ENCODE measurements at regions not wholly inside any gene's neighbourhood (a gene's known extent, or its start where the extent isn't known, plus 50 kb on each side); places are given as distances from the start of the nearest gene placed in this dataset.

DNA sequence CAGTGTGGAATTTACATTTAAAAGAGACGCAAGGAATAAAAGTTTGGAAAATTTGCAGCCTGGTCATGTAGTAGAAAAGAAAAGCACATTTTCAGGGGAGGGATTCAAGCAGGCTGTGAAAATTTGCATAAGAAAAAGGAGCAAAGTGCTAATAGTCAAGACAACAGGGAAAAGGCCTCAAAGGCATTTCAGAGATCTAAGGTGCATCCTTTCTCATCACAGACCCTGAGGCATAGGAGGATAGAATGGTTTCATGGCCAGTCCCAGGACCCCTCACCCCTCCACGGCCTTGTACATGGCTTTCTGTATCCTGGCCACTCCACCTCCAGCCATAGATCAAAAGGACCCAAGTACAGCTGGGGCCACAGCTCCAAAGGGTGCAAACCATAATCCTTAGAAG is 380.5 kb upstream of the BRINP3 start:
- H3K9me3 ChIP-seq (replicated peaks; ENCODE audit: control insufficient read depth, low read depth, low read length), result no peaks in the 10 kb centered on the region
- H3K4me3 ChIP-seq (ENCODE audit: low read length), result no peak overlapping the region
- DNase-seq, result no peak
- H3K27me3 ChIP-seq (ENCODE audit: control insufficient read depth, insufficient read depth, low read length), result no peaks in the 10 kb centered on the region
- 89% methylated on average over 1 of the region's 2 CpGs for WGBS (ENCODE audit: insufficient coverage)
- no peaks in the 10 kb centered on the region for H3K36me3 ChIP-seq (ENCODE audit: control insufficient read depth, insufficient read depth, low read length)
- no peak overlapping the region for H3K27ac ChIP-seq (ENCODE audit: low read length)
- H3K4me1 ChIP-seq (ENCODE audit: control insufficient read depth, insufficient read depth, low read length), result no peaks in the 10 kb centered on the region

DNA sequence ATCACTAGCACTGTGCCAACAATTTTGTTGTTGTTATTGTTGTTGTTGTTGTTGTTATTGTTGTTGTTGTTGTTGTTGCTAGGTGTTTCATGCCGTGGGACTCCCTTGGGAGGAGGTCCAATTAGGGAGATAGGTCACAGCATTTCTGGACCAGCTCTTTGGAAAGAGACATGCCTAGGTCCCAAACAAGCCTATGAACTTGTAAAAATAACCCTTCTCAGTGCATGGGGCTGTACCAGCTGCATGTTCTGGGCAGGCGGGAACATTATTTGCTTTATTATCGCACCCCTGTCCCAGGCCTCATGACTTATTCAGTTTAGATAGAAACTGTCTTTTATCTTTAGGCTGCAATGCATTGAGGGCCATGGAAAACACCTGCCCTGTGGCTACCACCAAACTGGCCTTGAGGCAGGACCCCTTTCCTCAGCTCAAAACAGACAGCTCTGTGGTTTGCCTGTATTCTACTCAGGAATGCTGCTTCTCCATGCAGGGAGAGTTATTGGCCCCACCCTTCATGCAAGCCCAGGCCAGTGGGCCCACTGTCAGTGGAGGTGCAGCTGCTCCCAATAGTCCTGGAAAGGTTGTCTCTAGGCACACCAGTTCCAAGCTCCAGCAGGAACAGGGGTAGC is 386.5 kb upstream of the BRINP3 start:
- 60% methylated on average over 1 of the region's 3 CpGs for WGBS (ENCODE audit: insufficient coverage)
- Histone ChIP-seq H3K4me3 (ENCODE audit: low read length) (no peak overlapping the region), H3K27ac (ENCODE audit: low read length) (no peak overlapping the region), H3K27me3 (ENCODE audit: control insufficient read depth, insufficient read depth, low read length) (no peaks in the 10 kb centered on the region), H3K36me3 (ENCODE audit: control insufficient read depth, insufficient read depth, low read length) (no peaks in the 10 kb centered on the region), H3K9me3 (replicated peaks; ENCODE audit: control insufficient read depth, low read depth, low read length) (no peaks in the 10 kb centered on the region), H3K4me1 (ENCODE audit: control insufficient read depth, insufficient read depth, low read length) (no peaks in the 10 kb centered on the region)
- DNase-seq, result no peak

DNA sequence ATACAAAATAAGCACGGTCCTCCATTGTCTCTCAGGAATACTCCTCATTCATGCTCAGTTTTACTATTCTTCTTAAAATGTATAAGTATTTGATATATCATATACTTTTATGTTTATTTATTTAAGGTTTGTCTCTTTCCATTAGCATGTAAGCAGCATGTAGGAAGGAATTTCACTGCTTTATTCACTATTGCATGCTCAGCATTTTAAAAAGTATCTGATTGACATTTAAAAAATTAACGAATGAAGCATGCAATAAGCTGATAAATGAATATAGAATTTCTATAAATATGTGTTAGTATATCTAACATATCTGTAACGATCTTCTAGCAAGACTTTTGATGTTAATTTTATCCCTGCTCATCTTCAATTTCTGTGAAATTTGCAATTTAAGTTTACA is 402.7 kb upstream of the BRINP3 start:
- H3K27me3 ChIP-seq (ENCODE audit: control insufficient read depth, insufficient read depth, low read length), result no peaks in the 10 kb centered on the region
- H3K9me3 ChIP-seq (replicated peaks; ENCODE audit: control insufficient read depth, low read depth, low read length), result no peaks in the 10 kb centered on the region
- no peaks in the 10 kb centered on the region for H3K4me1 ChIP-seq (ENCODE audit: control insufficient read depth, insufficient read depth, low read length)
- no peak overlapping the region for H3K4me3 ChIP-seq (ENCODE audit: low read length)
- H3K27ac ChIP-seq (ENCODE audit: low read length), result no peak overlapping the region
- H3K36me3 ChIP-seq (ENCODE audit: control insufficient read depth, insufficient read depth, low read length), result no peaks in the 10 kb centered on the region
- no peak for DNase-seq
- WGBS (ENCODE audit: insufficient coverage), result no CpG with 5 or more reads among the region's 3 CpGs

DNA sequence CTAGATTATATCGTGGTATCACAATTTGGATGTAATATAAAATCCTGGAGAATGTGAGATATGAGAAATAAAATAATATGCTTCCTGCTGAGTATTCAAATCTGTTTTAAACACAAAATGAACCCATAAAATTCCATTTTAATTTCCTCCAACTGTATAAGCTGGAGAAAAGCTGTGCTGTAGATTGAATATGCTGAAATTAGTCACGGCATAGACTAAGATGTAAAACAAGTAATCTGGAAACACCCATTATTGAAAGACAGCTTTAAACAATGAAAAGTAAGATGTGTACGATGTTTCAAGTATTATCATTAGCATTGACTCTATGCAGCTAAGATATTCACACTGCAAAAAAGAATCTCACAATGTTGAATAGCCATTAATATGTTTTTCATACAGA is 403.4 kb upstream of the BRINP3 start:
- no CpG with 5 or more reads among the region's 3 CpGs for WGBS (ENCODE audit: insufficient coverage)
- Histone ChIP-seq H3K4me3 (ENCODE audit: low read length) (no peak overlapping the region), H3K27me3 (ENCODE audit: control insufficient read depth, insufficient read depth, low read length) (no peaks in the 10 kb centered on the region), H3K36me3 (ENCODE audit: control insufficient read depth, insufficient read depth, low read length) (no peaks in the 10 kb centered on the region), H3K9me3 (replicated peaks; ENCODE audit: control insufficient read depth, low read depth, low read length) (no peaks in the 10 kb centered on the region), H3K4me1 (ENCODE audit: control insufficient read depth, insufficient read depth, low read length) (no peaks in the 10 kb centered on the region), H3K27ac (ENCODE audit: low read length) (no peak overlapping the region)
- no peak for DNase-seq

DNA sequence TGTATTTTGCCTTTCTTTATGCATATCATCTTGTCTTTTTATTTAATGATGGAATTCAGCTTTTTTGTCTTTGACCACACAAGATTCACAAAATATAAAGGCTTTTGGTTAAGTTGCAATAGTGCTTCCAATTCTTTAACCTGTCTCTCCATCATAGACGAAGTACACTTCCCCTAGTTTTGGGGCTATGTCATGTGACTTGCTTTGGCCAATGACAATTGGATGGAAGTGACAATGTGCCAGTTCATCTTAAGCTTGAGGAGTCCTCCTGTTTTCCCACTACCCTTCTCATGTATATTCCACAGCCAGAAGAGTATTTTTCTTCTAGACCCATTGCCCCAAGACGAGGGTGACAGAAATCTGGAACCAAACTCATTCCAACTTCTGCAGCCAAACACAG is 419.6 kb upstream of the BRINP3 start:
- Histone ChIP-seq H3K27ac (ENCODE audit: low read length) (no peak overlapping the region), H3K4me1 (ENCODE audit: control insufficient read depth, insufficient read depth, low read length) (no peaks in the 10 kb centered on the region), H3K36me3 (ENCODE audit: control insufficient read depth, insufficient read depth, low read length) (no peaks in the 10 kb centered on the region), H3K27me3 (ENCODE audit: control insufficient read depth, insufficient read depth, low read length) (no peaks in the 10 kb centered on the region), H3K9me3 (replicated peaks; ENCODE audit: control insufficient read depth, low read depth, low read length) (peaks cover 2% of the 10 kb centered on the region), H3K4me3 (ENCODE audit: low read length) (no peak overlapping the region)
- WGBS (ENCODE audit: insufficient coverage), result no CpG with 5 or more reads among the region's 2 CpGs
- no peak for DNase-seq

DNA sequence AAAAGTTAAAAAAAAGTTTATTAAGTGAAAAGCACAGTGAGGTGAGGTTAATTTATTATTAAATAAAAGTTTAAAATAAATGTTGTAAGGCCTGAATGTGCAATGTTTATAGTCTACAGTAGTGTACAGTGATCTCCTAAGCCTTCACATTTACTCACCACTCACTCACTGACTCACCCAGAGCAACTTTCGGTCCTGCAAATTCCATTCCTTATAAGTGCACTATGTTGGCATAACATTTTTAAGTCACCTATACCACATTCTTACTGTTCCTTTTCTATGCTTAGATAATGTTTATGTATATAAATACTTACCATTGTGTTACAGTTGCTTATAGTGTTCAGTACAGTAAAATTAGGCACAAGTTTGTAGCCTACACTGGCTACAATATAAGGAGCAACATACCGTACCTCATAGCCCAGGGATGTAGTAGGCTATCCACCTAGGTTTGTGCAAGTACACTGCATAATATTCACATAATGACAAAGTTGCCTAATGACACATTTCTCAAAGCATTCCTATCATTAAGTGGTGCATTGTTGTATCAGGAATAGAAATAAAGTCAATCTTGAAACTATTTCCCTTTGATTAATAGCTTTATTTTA is 426.5 kb upstream of the BRINP3 start:
- Histone ChIP-seq H3K9me3 (replicated peaks; ENCODE audit: control insufficient read depth, low read depth, low read length) (peaks cover under 1% of the 10 kb centered on the region), H3K4me1 (ENCODE audit: control insufficient read depth, insufficient read depth, low read length) (no peaks in the 10 kb centered on the region), H3K4me3 (ENCODE audit: low read length) (no peak overlapping the region), H3K27ac (ENCODE audit: low read length) (no peak overlapping the region), H3K27me3 (ENCODE audit: control insufficient read depth, insufficient read depth, low read length) (no peaks in the 10 kb centered on the region), H3K36me3 (ENCODE audit: control insufficient read depth, insufficient read depth, low read length) (no peaks in the 10 kb centered on the region)
- no CpG with 5 or more reads among the region's 2 CpGs for WGBS (ENCODE audit: insufficient coverage)
- no peak for DNase-seq

DNA sequence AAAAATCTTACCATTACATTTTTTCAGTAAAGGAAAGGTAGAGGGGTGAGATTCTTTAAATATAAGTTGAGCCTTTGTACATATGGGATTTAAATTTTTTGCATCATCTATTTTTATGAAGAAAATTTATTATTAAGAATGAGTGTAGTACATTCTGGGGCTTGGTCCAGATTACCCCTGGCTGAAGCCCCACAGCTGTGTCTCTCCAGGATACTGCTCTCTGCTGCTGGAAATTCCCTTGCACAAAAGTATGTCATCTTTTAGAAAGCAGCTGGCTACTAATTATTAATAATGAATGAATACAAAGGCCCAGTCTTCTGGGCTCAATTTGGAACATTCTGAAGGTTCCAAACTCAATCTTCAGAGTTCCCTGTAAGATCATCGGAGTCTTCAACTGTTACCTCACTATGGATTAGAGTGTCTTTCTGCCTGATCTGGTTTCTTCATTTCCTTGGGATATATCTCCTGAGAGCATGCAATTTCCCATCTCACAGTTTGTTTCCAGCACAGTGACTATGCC is 428.6 kb upstream of the BRINP3 start:
- no peaks in the 10 kb centered on the region for H3K4me1 ChIP-seq (ENCODE audit: control insufficient read depth, insufficient read depth, low read length)
- H3K4me3 ChIP-seq (ENCODE audit: low read length), result no peak overlapping the region
- H3K9me3 ChIP-seq (replicated peaks; ENCODE audit: control insufficient read depth, low read depth, low read length), result no peaks in the 10 kb centered on the region
- WGBS (ENCODE audit: insufficient coverage), result no CpG with 5 or more reads among the region's 1 CpG
- no peaks in the 10 kb centered on the region for H3K36me3 ChIP-seq (ENCODE audit: control insufficient read depth, insufficient read depth, low read length)
- H3K27ac ChIP-seq (ENCODE audit: low read length), result no peak overlapping the region
- no peaks in the 10 kb centered on the region for H3K27me3 ChIP-seq (ENCODE audit: control insufficient read depth, insufficient read depth, low read length)
- peak; percentile 88 for DNase-seq

DNA sequence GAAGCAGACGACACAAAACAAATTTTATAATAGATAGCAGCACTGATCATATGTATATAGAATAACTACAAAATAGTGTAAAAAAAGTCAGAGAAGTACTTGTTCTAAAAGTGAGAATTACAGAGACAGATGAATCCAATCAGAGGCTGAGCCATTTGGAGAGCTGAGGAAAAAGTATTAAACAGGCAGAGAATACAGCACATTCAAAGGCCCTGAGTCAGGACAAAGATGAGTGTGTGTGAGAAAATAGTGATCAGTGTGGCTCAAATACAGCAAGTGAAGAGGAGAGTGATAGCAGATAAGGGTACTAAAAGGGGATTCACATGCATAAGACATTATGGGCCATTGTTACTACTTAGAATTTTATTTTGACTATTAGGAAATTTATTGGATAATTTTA is 430.6 kb upstream of the BRINP3 start:
- H3K36me3 ChIP-seq (ENCODE audit: control insufficient read depth, insufficient read depth, low read length), result no peaks in the 10 kb centered on the region
- H3K9me3 ChIP-seq (replicated peaks; ENCODE audit: control insufficient read depth, low read depth, low read length), result no peaks in the 10 kb centered on the region
- no CpG with 5 or more reads among the region's 1 CpG for WGBS (ENCODE audit: insufficient coverage)
- no peak overlapping the region for H3K4me3 ChIP-seq (ENCODE audit: low read length)
- no peak for DNase-seq
- H3K4me1 ChIP-seq (ENCODE audit: control insufficient read depth, insufficient read depth, low read length), result no peaks in the 10 kb centered on the region
- no peak overlapping the region for H3K27ac ChIP-seq (ENCODE audit: low read length)
- H3K27me3 ChIP-seq (ENCODE audit: control insufficient read depth, insufficient read depth, low read length), result no peaks in the 10 kb centered on the region

DNA sequence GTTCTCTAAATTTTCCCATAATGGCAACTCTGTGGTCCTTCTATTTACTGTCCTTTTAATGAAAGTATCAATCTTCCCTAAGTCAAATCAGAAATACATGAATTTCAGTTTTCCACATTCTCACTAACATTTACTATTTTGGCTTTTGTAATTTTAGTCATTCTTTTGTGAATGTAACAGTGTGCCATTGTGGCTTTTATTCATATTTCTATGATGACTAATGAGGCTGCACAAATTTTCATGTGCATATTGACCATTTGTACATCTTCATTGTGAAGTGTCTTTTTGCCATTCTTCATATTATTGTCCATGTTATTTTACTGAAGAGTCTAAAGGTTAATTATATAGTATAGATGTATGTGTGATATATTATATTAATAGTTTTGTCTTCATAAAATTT is 431.0 kb upstream of the BRINP3 start:
- Histone ChIP-seq H3K27ac (ENCODE audit: low read length) (no peak overlapping the region), H3K4me3 (ENCODE audit: low read length) (no peak overlapping the region), H3K9me3 (replicated peaks; ENCODE audit: control insufficient read depth, low read depth, low read length) (no peaks in the 10 kb centered on the region), H3K36me3 (ENCODE audit: control insufficient read depth, insufficient read depth, low read length) (no peaks in the 10 kb centered on the region), H3K27me3 (ENCODE audit: control insufficient read depth, insufficient read depth, low read length) (no peaks in the 10 kb centered on the region), H3K4me1 (ENCODE audit: control insufficient read depth, insufficient read depth, low read length) (no peaks in the 10 kb centered on the region)
- no peak for DNase-seq

DNA sequence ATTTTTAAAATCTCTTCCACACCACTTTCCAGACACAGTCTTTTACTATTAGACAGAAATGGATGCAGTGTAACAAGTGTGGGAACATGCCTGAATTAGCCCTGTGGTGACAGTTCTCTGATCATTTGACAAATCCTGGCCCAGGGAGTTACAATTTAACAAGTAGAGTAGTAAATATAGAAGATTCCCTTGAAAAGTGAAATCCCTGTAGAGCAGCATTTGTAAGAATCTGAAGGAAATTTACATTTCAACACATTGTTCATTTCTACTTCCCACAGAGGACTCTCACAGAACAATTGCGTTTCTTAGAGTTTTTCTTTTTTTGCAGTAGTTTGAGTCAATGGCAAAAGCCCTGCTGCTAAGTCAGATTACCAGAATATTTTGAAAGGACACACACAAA is 458.3 kb upstream of the BRINP3 start:
- no peak overlapping the region for H3K4me3 ChIP-seq (ENCODE audit: low read length)
- H3K9me3 ChIP-seq (replicated peaks; ENCODE audit: control insufficient read depth, low read depth, low read length), result no peaks in the 10 kb centered on the region
- H3K27me3 ChIP-seq (ENCODE audit: control insufficient read depth, insufficient read depth, low read length), result no peaks in the 10 kb centered on the region
- H3K27ac ChIP-seq (ENCODE audit: low read length), result no peak overlapping the region
- DNase-seq, result peak; percentile 78
- no CpG with 5 or more reads among the region's 1 CpG for WGBS (ENCODE audit: insufficient coverage)
- no peaks in the 10 kb centered on the region for H3K36me3 ChIP-seq (ENCODE audit: control insufficient read depth, insufficient read depth, low read length)
- H3K4me1 ChIP-seq (ENCODE audit: control insufficient read depth, insufficient read depth, low read length), result no peaks in the 10 kb centered on the region

DNA sequence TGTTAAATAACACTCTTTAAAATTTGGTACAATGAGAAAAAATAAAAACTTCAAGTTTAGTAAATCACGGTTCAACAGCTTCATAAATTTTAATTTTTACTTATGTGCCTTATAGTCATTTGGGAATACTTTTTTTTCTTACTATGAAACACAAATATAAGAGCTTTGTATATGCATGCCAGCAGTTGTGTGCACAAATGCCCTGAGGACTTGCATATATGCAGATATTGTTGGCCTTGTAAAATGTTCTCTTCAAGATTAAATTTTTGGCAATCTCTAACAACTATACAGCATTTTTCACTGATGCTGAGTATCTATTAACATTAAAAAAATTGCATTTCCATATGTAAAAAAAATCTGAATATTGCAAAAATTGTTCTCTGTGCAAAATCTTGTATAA is 458.7 kb upstream of the BRINP3 start:
- peak; percentile 36 for DNase-seq
- WGBS (ENCODE audit: insufficient coverage), result no CpG with 5 or more reads among the region's 1 CpG
- no peak overlapping the region for H3K4me3 ChIP-seq (ENCODE audit: low read length)

More for the DNA sequence above, 458.7 kb upstream of the BRINP3 start:
- Histone ChIP-seq H3K27ac (ENCODE audit: low read length) (no peak overlapping the region), H3K36me3 (ENCODE audit: control insufficient read depth, insufficient read depth, low read length) (no peaks in the 10 kb centered on the region), H3K27me3 (ENCODE audit: control insufficient read depth, insufficient read depth, low read length) (no peaks in the 10 kb centered on the region), H3K9me3 (replicated peaks; ENCODE audit: control insufficient read depth, low read depth, low read length) (no peaks in the 10 kb centered on the region), H3K4me1 (ENCODE audit: control insufficient read depth, insufficient read depth, low read length) (no peaks in the 10 kb centered on the region)
